ENCODE measurements at regions not wholly inside any gene's neighbourhood (a gene's known extent, or its start where the extent isn't known, plus 50 kb on each side); places are given as distances from the start of the nearest gene placed in this dataset.
"Not testable (repeated sequence)": the region's sequence is repeated elsewhere in the genome, so short reads cannot be mapped to it uniquely, and the experiment has no call there.

GRCh38 chr16:29291329-29292271, 114.9 kb downstream of the NPIPB11 start:
- intact Hi-C loops (cut with DNase I); H3K36me3 ChIP-seq; H3K27me3 ChIP-seq; H3K9me3 ChIP-seq; DNase-seq: not testable (repeated sequence)
- H3K4me3 ChIP-seq: peak overlapping the region in 3 of 4 donors; percentile 16 to 25 (median 21)
- 49% methylated on average over 6 of the region's 30 CpGs; no CpG with 5 or more reads in 1 of the 2 donors for WGBS, 2 donors
- H3K27ac ChIP-seq: peak overlapping the region; percentile 54 to 80 (median 68)
- peaks cover 19 to 47% (median 23%) of the 10 kb centered on the region in 3 donors for H3K4me1 ChIP-seq

DNA sequence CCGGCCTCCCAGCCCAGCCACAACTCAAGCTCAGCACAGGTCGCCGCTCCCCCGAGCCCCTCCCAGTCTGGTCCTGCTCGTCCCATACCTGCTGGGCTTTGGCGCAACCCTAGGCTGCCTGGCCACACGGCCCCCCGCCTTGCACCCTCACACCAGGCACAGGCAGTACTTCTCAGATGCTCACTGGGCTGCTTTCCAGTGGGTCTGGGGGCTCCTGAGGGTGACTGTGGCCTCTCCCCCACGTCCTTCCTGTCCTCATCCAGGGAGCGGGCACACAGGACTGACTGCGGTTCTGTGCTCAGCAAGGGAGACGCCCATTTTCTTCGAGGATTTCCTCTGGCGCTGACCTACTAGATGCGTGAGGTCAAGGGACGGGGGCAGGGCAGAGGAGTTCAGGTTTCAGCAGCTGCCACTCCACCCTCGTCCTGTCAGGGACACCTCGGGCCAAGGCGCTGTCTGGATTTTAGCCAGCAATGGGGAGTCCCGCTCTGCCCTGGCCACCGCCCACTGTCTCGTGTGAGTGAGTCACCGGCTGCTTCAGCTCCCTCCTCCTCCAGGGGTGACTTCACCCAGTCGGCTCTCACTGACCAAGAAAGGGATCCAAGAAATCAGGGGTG, 115.8 kb downstream of the NPIPB11 start:
- intact Hi-C loops (cut with DNase I): no loop called here
- WGBS, 2 donors: no CpG with 5 or more reads among the region's 24 CpGs

DNA sequence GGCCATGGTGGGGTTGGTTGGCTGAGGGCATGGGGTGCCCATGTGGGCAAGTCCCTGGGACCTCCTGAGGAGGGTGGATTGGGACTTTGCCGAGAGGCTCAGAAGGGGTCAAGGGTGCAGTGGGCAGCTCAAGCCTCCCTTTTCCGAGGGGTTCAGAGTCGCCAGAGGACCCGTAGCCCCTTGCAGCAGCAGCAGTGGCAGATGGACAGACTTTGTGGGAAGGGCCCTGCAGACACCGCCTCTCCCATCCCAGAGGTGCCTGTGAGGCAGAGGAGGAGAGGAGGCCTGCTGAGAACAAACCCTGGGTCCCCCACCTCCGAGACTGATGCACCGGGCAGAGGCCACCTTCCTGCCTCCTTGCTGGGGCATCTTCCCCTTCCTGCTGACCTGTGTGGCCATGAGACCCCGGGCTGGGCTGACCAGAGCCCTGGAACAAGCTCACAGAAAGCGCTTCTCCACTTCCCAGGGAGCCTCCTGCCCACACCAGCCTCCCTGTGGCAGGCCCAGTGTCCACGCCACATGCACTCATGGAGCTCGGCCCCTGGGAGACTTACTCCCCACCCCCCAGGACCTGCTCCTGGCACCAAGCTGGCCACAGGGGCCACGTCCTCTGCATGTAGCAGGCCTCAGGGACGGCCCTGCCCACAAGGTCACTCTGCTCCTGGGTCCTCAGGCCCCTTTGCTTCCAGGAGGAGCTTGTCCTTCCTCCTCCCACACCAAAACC, 116.8 kb downstream of the NPIPB11 start:
- H3K4me3 ChIP-seq; DNase-seq; H3K9me3 ChIP-seq; intact Hi-C loops (cut with DNase I); H3K36me3 ChIP-seq; H3K27me3 ChIP-seq: not testable (repeated sequence)
- Histone ChIP-seq H3K27ac (peak overlapping the region in 3 of 4 donors; percentile 77 to 80 (median 77)), H3K4me1 (peaks cover 22 to 57% (median 23%) of the 10 kb centered on the region in 3 donors)
- 100% methylated on average over 2 of the region's 13 CpGs; no CpG with 5 or more reads in 1 of the 2 donors for WGBS, 2 donors

More for the DNA sequence above, 115.8 kb downstream of the NPIPB11 start:
- peaks cover 0 to 3% (median 0%) of the 10 kb centered on the region in 4 donors for H3K27me3 ChIP-seq
- peak overlapping the region; percentile 59 to 80 (median 77) for H3K27ac ChIP-seq
- peak; percentile 40 for DNase-seq
- H3K36me3 ChIP-seq: no peaks in the 10 kb centered on the region
- TF ChIP-seq CTCF (IDR thresholded peaks at IDR 0.05) (no peak), POLR2A (IDR thresholded peaks at IDR 0.05) (no peak)
- H3K4me1 ChIP-seq: peaks cover 19 to 48% (median 23%) of the 10 kb centered on the region in 3 donors
- H3K9me3 ChIP-seq: no peaks in the 10 kb centered on the region
- H3K4me3 ChIP-seq: peak overlapping the region in 3 of 4 donors; percentile 21 to 49 (median 25)

GRCh38 chr16:29288711-29289474, 117.6 kb downstream of the NPIPB11 start:
- H3K4me3 ChIP-seq; H3K27me3 ChIP-seq; intact Hi-C loops (cut with DNase I); DNase-seq; H3K9me3 ChIP-seq; H3K36me3 ChIP-seq: not testable (repeated sequence)
- Histone ChIP-seq H3K4me1 (peaks cover 22 to 57% (median 23%) of the 10 kb centered on the region in 3 donors), H3K27ac (peak overlapping the region in 3 of 4 donors; percentile 77 to 80 (median 77))
- 75% methylated on average over 16 to 19 of the region's 29 CpGs for WGBS, 2 donors

- Histone ChIP-seq H3K4me1 (peaks cover 22 to 57% (median 23%) of the 10 kb centered on the region in 3 donors), H3K27ac (peak overlapping the region in 3 of 4 donors; percentile 77 to 80 (median 77))
- intact Hi-C loops (cut with DNase I); H3K27me3 ChIP-seq; H3K36me3 ChIP-seq; H3K4me3 ChIP-seq; DNase-seq; H3K9me3 ChIP-seq: not testable (repeated sequence)
- 71 to 74% methylated on average over 5 to 9 of the region's 14 CpGs for WGBS, 2 donors
Measured at GRCh38 chr16:29287871-29288535, 118.5 kb downstream of the NPIPB11 start.

GRCh38 chr16:29287246-29287645, 119.3 kb downstream of the NPIPB11 start:
- intact Hi-C loops (cut with DNase I); H3K9me3 ChIP-seq; H3K36me3 ChIP-seq; H3K4me3 ChIP-seq; DNase-seq; H3K27me3 ChIP-seq: not testable (repeated sequence)
- no CpG with 5 or more reads among the region's 5 CpGs for WGBS, 2 donors
- H3K27ac ChIP-seq: peak overlapping the region in 2 of 4 donors; percentile 28 to 80
- H3K4me1 ChIP-seq: peaks cover 22 to 57% (median 23%) of the 10 kb centered on the region in 3 donors

- 88 to 89% methylated on average over 13 to 17 of the region's 19 CpGs for WGBS, 2 donors
- H3K27ac ChIP-seq; DNase-seq; H3K36me3 ChIP-seq; H3K4me3 ChIP-seq; intact Hi-C loops (cut with DNase I); H3K9me3 ChIP-seq; H3K27me3 ChIP-seq: not testable (repeated sequence)
- peaks cover 20 to 53% (median 23%) of the 10 kb centered on the region in 3 donors for H3K4me1 ChIP-seq
Measured at GRCh38 chr16:29286796-29287195, 119.7 kb downstream of the NPIPB11 start.

DNA sequence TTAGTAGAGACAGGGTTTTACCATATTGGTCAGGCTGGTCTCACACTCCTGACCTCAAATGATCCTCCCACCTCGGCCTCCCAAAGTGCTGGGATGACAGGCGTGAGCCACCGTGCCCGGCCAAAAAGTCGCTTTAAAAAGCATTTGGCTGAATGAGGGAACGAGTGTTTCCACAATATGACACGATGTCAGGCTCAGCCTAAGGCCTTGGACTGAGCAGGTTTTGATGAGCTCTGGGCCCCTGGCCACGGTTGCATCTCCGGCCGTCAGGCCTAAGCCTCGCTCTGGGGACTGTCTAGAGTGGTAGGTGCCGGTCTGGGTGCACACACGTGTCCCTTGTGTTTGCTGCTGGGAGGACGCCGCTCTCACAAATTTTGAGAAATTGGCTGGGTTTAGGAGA, 120.3 kb downstream of the NPIPB11 start:
- H3K27ac ChIP-seq; DNase-seq; H3K9me3 ChIP-seq; intact Hi-C loops (cut with DNase I); H3K27me3 ChIP-seq; H3K4me3 ChIP-seq; H3K36me3 ChIP-seq: not testable (repeated sequence)
- H3K4me1 ChIP-seq: peaks cover 14 to 46% (median 19%) of the 10 kb centered on the region in 3 donors
- WGBS, 2 donors: 65 to 100% methylated on average over 2 to 5 of the region's 15 CpGs

DNA sequence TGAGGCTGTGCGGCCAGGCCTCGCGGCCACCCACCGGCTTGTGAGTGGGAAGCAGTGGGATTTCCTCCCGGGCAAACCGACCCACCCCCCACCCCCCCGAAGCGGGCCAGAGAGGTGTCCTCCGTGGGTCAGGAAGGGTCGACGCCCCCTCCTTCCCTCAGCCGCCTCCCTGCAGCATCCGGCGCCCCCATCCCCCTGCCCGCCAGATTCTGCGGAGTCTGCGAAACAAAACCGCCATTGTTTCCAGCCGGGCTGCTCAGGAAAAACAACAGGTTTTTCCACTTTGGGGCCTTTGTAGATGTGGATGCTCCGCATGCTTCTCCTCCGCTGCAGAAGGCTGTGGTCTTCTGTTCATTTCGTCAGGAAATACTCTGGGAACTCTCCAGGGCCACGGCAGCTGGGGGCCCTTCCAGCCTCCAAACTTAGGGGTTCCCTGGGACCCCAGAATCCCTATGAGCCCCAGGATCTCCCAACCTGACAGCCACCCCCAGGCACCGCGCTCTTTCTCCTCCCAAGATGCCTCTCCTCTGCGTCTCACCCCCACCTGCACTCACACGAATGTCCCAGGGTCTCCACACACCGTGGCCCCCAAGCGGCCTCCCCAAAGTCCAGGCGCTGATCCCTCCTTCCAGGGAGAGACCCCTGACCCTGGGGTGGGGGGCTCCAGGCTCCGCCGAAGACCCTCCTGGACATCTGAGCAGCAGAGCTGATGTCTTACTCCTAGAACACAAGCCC, 121.2 kb downstream of the NPIPB11 start:
- H3K27me3 ChIP-seq; DNase-seq; H3K36me3 ChIP-seq; H3K27ac ChIP-seq; intact Hi-C loops (cut with DNase I); H3K9me3 ChIP-seq: not testable (repeated sequence)
- peak overlapping the region in 1 of 4 donors; percentile 10 for H3K4me3 ChIP-seq
- WGBS, 2 donors: 46 to 65% methylated on average over 11 to 19 of the region's 32 CpGs
- peaks cover 7 to 38% (median 13%) of the 10 kb centered on the region in 3 donors for H3K4me1 ChIP-seq

DNA sequence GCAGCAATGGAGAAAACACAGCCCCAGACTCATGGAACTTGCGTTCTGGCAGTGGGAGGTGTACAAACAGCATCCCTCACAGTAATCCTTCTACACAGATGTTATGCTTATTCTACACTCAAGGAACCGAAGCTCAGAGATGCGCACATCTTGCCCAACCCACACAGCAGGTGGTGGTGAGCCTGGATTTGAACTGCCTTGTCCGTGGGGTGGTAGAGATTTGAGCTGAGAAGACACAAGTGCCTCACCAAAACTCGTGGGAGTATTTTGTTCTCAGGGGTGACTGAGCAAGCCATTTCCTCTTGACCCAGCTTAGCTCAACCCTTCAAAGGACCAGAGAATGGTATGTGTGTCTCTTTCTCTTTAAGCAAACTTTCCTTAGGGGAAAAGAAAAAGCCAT, 121.8 kb downstream of the NPIPB11 start:
- H3K4me3 ChIP-seq; H3K27me3 ChIP-seq; DNase-seq; H3K9me3 ChIP-seq; H3K36me3 ChIP-seq; H3K27ac ChIP-seq; intact Hi-C loops (cut with DNase I): not testable (repeated sequence)
- H3K4me1 ChIP-seq: peaks cover 7 to 32% (median 9%) of the 10 kb centered on the region in 3 donors
- WGBS, 2 donors: 20 to 72% methylated on average over 1 to 4 of the region's 5 CpGs

Data from esophagus squamous epithelium (tissue), 5 donors.